H1 (cell line): ENCODE measurements at regions not wholly inside any gene's neighbourhood (a gene's known extent, or its start where the extent isn't known, plus 50 kb on each side); places are given as distances from the start of the nearest gene placed in this dataset.
"Not testable (repeated sequence)": the region's sequence is repeated elsewhere in the genome, so short reads cannot be mapped to it uniquely, and the experiment has no call there.

Source experiments
- CTCF ChIA-PET: fragments of 300-600 bp; sonication (Branson Sonifier 250); formaldehyde crosslinking; loops from one replicate; lab custom pipeline; 2021; ENCODE audit not compliant: partially characterized antibody; lab: Charles Lee
- POLR2A ChIA-PET: fragments of 300-600 bp; sonication (Branson Sonifier 250); formaldehyde crosslinking; loops from one replicate; lab custom pipeline; 2021; ENCODE audit warnings: inconsistent platforms; ENCODE audit not compliant: partially characterized antibody; lab: Charles Lee
- DNase-seq, 2 experiments: peaks; one replicate each; pipeline versions ENCODE4 v3.0.0 to v3.0.0-alpha.2; 2010 to 2022; ENCODE audit warnings: low spot score in 2 of 2, low read depth in 1 of 2, mixed read lengths in 1 of 2
- FAIRE-seq: peaks from 2 replicates; lab custom pipeline; 2011; peaks lifted over from hg19 to GRCh38; lab: Jason Lieb, UNC
- H2AFZ ChIP-seq: 2 replicates; pipeline ENCODE4 v1.8.1; 2012; ENCODE audit warnings: low read length, inconsistent platforms
- H2AK5ac ChIP-seq: 2 replicates; pipeline ENCODE4 v1.6.1; 2013; ENCODE audit warnings: low read depth, low read length
- H2BK120ac ChIP-seq: replicated peaks from 2 replicates; pipeline ENCODE3; 2013; ENCODE audit warnings: low read depth, low read length, inconsistent platforms
- H2BK12ac ChIP-seq: 2 replicates; pipeline ENCODE4 v1.6.1; 2013; ENCODE audit warnings: low read depth, low read length
- H2BK15ac ChIP-seq: 2 replicates; pipeline ENCODE4 v1.6.1; 2013; ENCODE audit warnings: low read length
- H2BK20ac ChIP-seq: 2 replicates; pipeline ENCODE4 v1.6.1; 2013; ENCODE audit warnings: low read length
- H2BK5ac ChIP-seq: 2 replicates; pipeline ENCODE4 v1.6.1; 2013; ENCODE audit warnings: low read depth, low read length
- H3K14ac ChIP-seq: 2 replicates; pipeline ENCODE4 v1.6.1; 2013; ENCODE audit warnings: inconsistent platforms; ENCODE audit not compliant: insufficient read length
- H3K18ac ChIP-seq: 2 replicates; pipeline ENCODE4 v1.6.1; 2013; ENCODE audit warnings: low read length; ENCODE audit errors: extremely low read depth
- H3K23ac ChIP-seq: 2 replicates; pipeline ENCODE4 v1.6.1; 2013; ENCODE audit warnings: inconsistent platforms; ENCODE audit not compliant: insufficient read length
- H3K23me2 ChIP-seq: 2 replicates; pipeline ENCODE4 v1.6.1; 2013; ENCODE audit warnings: low read depth, low read length
- H3K27ac ChIP-seq: 2 replicates; pipeline ENCODE4 v1.6.1; 2011; ENCODE audit warnings: low read depth, low read length, inconsistent platforms
- H3K27me3 ChIP-seq, 4 experiments: replicated peaks in 1 of 4; 1 replicate in 1 of 4; 2 replicates in 3 of 4; pipeline versions ENCODE4 v1.6.1 to v1.8.1; 2011 to 2013; ENCODE audit warnings: low read length in 3 of 4, mild to moderate bottlenecking in 3 of 4, inconsistent platforms in 2 of 4, mixed read lengths in 2 of 4, moderate library complexity in 1 of 4; ENCODE audit not compliant: control insufficient read depth in 3 of 4, insufficient read depth in 3 of 4; ENCODE audit errors: extremely low read depth in 1 of 4
- H3K36me3 ChIP-seq, 4 experiments: 2 replicates each; pipeline versions ENCODE4 v1.6.1 to v1.8.1; 2011 to 2013; ENCODE audit warnings: mild to moderate bottlenecking in 4 of 4, low read length in 3 of 4, moderate library complexity in 2 of 4, control low read depth in 1 of 4, inconsistent platforms in 1 of 4; ENCODE audit not compliant: insufficient read depth in 4 of 4, control insufficient read depth in 2 of 4
- H3K4ac ChIP-seq: replicated peaks from 2 replicates; pipeline ENCODE3; 2013; ENCODE audit warnings: low read length, low read depth, mixed read lengths, inconsistent platforms; ENCODE audit not compliant: insufficient read length
- H3K4me1 ChIP-seq, 4 experiments: replicated peaks in 1 of 4; 1 replicate in 1 of 4; 2 replicates in 3 of 4; pipeline versions ENCODE4 v1.6.1 to v1.8.1; 2011 to 2013; ENCODE audit warnings: low read length in 3 of 4, inconsistent platforms in 2 of 4, mixed read lengths in 1 of 4; ENCODE audit not compliant: insufficient read depth in 4 of 4, control insufficient read depth in 3 of 4
- H3K4me2 ChIP-seq, 2 experiments: 2 replicates each; pipeline versions ENCODE4 v1.6.1 to v1.8.1; 2011 to 2013; ENCODE audit warnings: low read depth in 2 of 2, low read length in 2 of 2, control low read depth in 1 of 2, inconsistent platforms in 1 of 2, mild to moderate bottlenecking in 1 of 2; ENCODE audit not compliant: insufficient read depth in 1 of 2
- H3K4me3 ChIP-seq, 4 experiments: fragments of 200-600, 300-600 bp in 1 of 4; sonication (generic), shearing (Covaris generic), sonication (Bioruptor Twin) in 1 of 4; 2 replicates each; pipeline versions ENCODE4 v1.5.1 to v1.8.1; 2011 to 2016; ENCODE audit warnings: low read length in 4 of 4, low read depth in 3 of 4, control low read depth in 2 of 4, inconsistent platforms in 2 of 4, mild to moderate bottlenecking in 2 of 4, mixed read lengths in 1 of 4, moderate library complexity in 1 of 4; ENCODE audit not compliant: insufficient read depth in 2 of 4; ENCODE audit errors: extremely low read depth in 1 of 4
- H3K56ac ChIP-seq: replicated peaks from 2 replicates; pipeline ENCODE3; 2013; ENCODE audit warnings: low read depth, mild to moderate bottlenecking, mixed read lengths, low read length, inconsistent platforms; ENCODE audit not compliant: insufficient read length
- H3K79me1 ChIP-seq: 2 replicates; pipeline ENCODE4 v1.6.1; 2013; ENCODE audit warnings: low read depth, low read length, control low read depth
- H3K79me2 ChIP-seq, 2 experiments: 2 replicates each; pipeline versions ENCODE4 v1.6.1 to v1.8.1; 2012 to 2013; ENCODE audit warnings: low read length in 2 of 2, mild to moderate bottlenecking in 2 of 2, inconsistent platforms in 1 of 2; ENCODE audit not compliant: insufficient read depth in 2 of 2, control insufficient read depth in 1 of 2
- H3K9ac ChIP-seq, 4 experiments: replicated peaks in 1 of 4; 1 replicate in 1 of 4; 2 replicates in 3 of 4; pipeline versions ENCODE4 v1.6.1 to v1.8.1; 2011 to 2013; ENCODE audit warnings: low read depth in 3 of 4, low read length in 3 of 4, control low read depth in 2 of 4, mild to moderate bottlenecking in 2 of 4, moderate library complexity in 2 of 4, inconsistent platforms in 1 of 4; ENCODE audit errors: extremely low read depth in 1 of 4
- H3K9me3 ChIP-seq, 2 experiments: 2 replicates each; pipeline versions ENCODE4 v1.6.1 to v1.8.1; 2012 to 2013; ENCODE audit warnings: mild to moderate bottlenecking in 2 of 2, moderate library complexity in 2 of 2, control low read depth in 1 of 2, inconsistent platforms in 1 of 2, low read depth in 1 of 2, low read length in 1 of 2, mixed read lengths in 1 of 2; ENCODE audit not compliant: insufficient read depth in 2 of 2
- H4K20me1 ChIP-seq, 2 experiments: replicated peaks in 1 of 2; 2 replicates each; pipeline versions ENCODE3 to v1.8.1; 2011 to 2013; ENCODE audit warnings: inconsistent platforms in 2 of 2, low read length in 2 of 2, mild to moderate bottlenecking in 1 of 2; ENCODE audit not compliant: insufficient read depth in 2 of 2, control insufficient read depth in 1 of 2
- H4K5ac ChIP-seq: 2 replicates; pipeline ENCODE4 v1.6.1; 2013; ENCODE audit warnings: low read length, low read depth, mixed read lengths, inconsistent platforms; ENCODE audit not compliant: insufficient read length
- H4K8ac ChIP-seq: 2 replicates; pipeline ENCODE4 v1.8.0; 2013; ENCODE audit warnings: mild to moderate bottlenecking, moderate library complexity, low read length, inconsistent platforms; ENCODE audit not compliant: insufficient read depth; ENCODE audit errors: extremely low read depth
- H4K91ac ChIP-seq: replicated peaks from 2 replicates; pipeline ENCODE3; 2013; ENCODE audit warnings: low read length, mixed read lengths, inconsistent platforms; ENCODE audit not compliant: insufficient read length
- WGBS, 2 experiments: shearing (Covaris generic) in 1 of 2; methylation state at CpG; one replicate each; pipeline versions ENCODE4 v1.1.6 to v1.1.7; 2013 to 2015; ENCODE audit warnings: low lambda C conversion rate in 2 of 2, mixed read lengths in 2 of 2, inconsistent platforms in 1 of 2, low coverage in 1 of 2, missing lambda C conversion rate in 1 of 2; ENCODE audit not compliant: insufficient replicate concordance in 2 of 2, insufficient coverage in 1 of 2, insufficient read length in 1 of 2; ENCODE audit errors: extremely low coverage in 1 of 2, missing lambda C conversion rate in 1 of 2; 5-methylcytosine and 5-hydroxymethylcytosine counted together

DNA sequence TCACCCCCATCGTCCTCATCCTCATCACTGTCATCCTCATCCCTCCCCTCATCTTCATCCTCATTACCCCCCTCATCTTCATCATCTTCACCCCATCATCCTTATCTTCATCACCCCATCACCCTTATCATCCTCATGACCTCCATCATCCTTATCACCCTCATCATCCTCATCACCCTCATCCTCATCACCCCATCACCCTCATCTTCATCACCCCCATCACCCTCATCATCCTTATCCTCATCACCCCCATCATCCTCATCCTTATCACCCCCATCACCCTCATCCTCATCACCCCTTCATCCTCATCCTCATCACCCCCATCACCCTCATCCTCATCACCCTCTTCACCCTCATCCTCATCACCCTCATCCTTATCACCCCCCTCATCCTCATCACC, 99.9 kb downstream of the NCOR2 start:
- H3K23ac ChIP-seq, H2BK20ac ChIP-seq, H3K79me1 ChIP-seq, H3K18ac ChIP-seq, H2BK15ac ChIP-seq, H4K8ac ChIP-seq, H2AK5ac ChIP-seq, H3K56ac ChIP-seq, H3K14ac ChIP-seq, H3K4me1 ChIP-seq, H3K27me3 ChIP-seq, H4K5ac ChIP-seq, H2BK120ac ChIP-seq, H3K9ac ChIP-seq, DNase-seq, POLR2A ChIA-PET, H3K4ac ChIP-seq, FAIRE-seq, H3K4me2 ChIP-seq, H2BK5ac ChIP-seq, H3K9me3 ChIP-seq, H2AFZ ChIP-seq, H2BK12ac ChIP-seq, H3K23me2 ChIP-seq, H3K4me3 ChIP-seq, CTCF ChIA-PET, H4K91ac ChIP-seq, H3K27ac ChIP-seq: not testable (repeated sequence)
- H3K36me3 ChIP-seq = peaks cover 6 to 42% (median 30%) of the 10 kb centered on the region in 4 experiments; a peak in 7 of 8 replicates
- peaks cover 6 to 10% of the 10 kb centered on the region in 2 experiments for H4K20me1 ChIP-seq
- peaks cover 3 to 18% of the 10 kb centered on the region in 2 experiments; a peak in 2 of 4 replicates for H3K79me2 ChIP-seq
- 83 to 100% methylated on average over 1 of the region's 1 CpG for WGBS, 2 experiments
